HG03558 (cell line): ENCODE measurements at regions not wholly inside any gene's neighbourhood (a gene's known extent, or its start where the extent isn't known, plus 50 kb on each side); places are given as distances from the start of the nearest gene placed in this dataset.

Source experiments
- ATAC-seq: cut with Tn5 transposase; IDR thresholded peaks from one replicate; pipeline ENCODE4 v1.9.1; 2021; ENCODE audit warnings: moderate number of reproducible peaks; ENCODE audit not compliant: unreplicated experiment; ENCODE audit errors: extremely low read depth

DNA sequence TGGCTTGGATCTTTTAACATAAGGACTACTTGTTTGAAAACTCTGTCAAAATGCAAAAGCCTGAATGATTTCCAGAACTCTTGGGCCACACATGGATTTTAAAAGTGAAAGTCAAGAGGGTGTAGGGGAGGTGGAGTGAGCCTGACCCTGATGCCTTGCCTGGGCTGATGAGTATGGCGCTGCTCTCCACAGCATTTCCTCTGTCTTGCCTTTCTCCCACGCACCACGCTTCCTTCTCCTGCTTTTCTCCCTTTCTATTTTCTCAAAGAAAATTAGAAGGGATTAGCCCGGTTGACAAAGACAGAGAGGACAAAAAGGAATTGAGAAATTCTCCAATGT, 207.0 kb upstream of the CCDC68 start:
- ATAC-seq = no peak

- no peak for ATAC-seq
Observed at GRCh38 chr18:55163550-55163949, 204.3 kb upstream of the CCDC68 start.

- ATAC-seq = no peak
Observed at GRCh38 chr18:55161916-55162315, 202.7 kb upstream of the CCDC68 start.

DNA sequence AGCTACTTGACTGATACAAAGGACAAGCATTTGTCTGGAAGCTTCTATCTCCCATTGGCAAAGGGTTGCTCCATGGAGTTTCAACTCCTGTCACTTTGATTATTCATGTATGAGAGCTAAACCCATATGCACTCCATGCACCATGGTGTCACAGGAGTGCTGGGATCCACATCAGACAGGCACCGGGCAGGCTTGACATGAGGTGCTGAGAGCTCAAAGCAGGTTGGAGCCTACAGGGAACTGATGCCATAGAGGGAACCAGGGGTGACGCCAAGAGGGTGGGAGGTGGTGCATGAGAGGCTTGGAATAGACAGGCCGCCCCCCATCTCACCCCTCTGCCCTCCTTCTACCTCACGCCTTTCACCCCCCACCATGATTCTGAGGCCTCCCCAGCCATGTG, 199.8 kb upstream of the CCDC68 start:
- ATAC-seq = no peak

GRCh38 chr18:55158570-55158969, 199.3 kb upstream of the CCDC68 start:
- no peak for ATAC-seq

- no peak for ATAC-seq
Observed at GRCh38 chr18:55153346-55153745, 194.1 kb upstream of the CCDC68 start.

GRCh38 chr18:55152801-55153200, 193.5 kb upstream of the CCDC68 start:
- ATAC-seq = no peak

DNA sequence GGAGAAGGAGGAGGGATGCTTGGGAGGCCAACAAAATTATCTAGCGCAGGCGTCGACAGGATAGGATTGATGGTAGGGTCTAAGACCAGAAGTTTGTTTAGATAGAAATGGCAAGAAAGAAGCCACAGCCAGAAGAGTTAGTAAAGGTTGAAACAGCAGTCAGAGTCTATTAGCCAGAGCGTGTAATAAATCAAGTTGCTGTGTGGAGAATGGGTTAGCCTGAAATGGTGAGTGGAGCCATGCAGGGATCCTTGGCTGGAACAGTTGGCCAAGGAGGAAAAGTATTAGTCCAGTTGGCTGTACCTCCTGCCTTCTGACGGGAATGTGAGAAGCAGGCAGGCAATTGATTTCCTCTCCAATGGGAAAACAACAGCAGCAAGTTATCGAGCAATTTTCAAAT, 190.7 kb upstream of the CCDC68 start:
- ATAC-seq = no peak

DNA sequence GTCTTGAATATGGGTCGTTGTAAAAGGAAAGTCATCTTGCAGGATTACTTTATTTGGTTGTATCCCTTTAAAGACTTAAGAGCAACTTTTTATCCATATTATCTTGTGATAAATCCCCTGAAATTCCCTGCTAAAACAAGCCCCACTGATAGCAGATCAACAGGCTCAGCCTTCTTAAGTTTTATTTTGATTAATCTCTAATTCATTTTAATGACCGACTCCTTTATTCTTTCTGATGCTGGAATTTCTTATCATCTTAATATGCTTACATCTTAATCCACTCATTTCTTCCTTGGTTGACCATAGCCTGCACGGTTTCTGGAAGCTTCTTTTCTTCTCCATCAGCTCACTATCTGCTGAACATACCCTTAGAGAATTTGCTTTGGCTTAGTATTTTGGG, 188.5 kb upstream of the CCDC68 start:
- ATAC-seq = no peak

DNA sequence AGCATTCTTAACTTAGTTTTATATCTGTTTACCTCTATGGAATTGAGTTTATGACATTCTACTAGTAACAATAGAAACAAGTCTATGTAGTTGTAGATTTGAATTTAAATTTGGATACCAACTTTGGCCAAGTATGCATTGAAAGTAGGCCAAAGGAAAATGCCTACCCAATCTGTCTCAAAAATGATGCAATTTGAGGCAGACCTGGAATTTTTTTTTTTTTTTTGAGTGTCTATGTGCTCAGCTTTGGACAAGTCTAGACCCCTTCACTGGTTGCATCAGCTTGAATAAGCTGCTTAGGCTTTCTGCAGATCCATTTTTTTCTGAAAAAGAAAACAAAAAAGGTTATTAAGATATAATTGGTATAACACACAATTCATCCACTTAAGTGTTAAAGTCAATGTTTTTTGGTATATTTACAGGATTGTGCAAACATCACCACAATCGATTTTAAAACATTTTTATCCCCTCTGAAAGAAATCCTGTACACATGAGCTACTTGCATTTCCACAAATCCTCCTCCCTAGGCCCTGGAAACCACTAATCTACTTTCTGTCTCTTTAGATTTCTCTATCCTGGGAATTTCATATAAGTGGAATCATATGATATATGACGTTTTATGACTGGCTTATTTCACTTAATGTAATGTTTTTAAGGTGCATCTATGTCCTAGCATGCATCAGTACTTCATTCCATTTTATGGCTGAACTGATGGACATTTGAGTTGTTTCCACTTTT, 185.1 kb upstream of the CCDC68 start:
- no peak for ATAC-seq

DNA sequence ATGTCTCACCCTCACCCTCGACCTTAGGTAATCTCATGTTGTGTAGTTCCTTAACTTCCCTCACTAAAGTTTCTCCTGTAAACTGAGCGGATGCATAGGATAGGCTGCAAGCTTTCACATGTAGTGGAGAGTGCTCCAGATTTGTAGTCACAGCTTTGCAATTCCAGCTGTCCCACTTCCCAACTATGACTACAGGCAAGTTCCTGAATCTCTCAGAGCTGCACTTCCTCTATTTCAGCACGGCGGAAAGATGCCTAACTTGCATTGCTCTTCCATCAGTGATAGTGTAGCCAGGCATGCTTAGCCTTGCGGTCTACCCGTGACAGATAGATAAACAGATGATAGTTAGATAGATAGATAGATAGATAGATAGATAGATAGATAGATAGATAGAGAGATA, 183.1 kb upstream of the CCDC68 start:
- ATAC-seq = no peak

GRCh38 chr18:55141318-55141717, 182.1 kb upstream of the CCDC68 start:
- no peak for ATAC-seq

GRCh38 chr18:55139836-55140235, 180.6 kb upstream of the CCDC68 start:
- ATAC-seq = no peak

- ATAC-seq = no peak
Observed at GRCh38 chr18:55139307-55139706, 180.0 kb upstream of the CCDC68 start.

DNA sequence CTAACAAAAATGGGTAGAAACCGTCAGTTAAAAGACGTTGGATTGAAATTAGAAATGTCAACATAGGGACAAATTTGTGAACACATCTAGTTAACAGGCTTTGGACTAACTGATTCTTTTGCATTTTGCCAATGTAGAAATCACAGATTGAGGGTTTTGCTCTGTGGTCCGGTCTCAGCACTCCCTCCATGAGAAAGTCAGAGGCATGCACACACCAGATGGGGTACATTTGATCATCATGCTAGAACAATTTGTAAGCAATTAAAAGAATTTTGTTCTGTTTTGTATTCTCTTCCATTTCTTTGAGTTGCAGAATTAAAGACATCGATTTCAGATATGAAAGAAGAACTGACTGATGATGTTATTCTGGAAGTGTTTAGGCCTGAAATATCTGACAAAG, 179.1 kb upstream of the CCDC68 start:
- no peak for ATAC-seq

DNA sequence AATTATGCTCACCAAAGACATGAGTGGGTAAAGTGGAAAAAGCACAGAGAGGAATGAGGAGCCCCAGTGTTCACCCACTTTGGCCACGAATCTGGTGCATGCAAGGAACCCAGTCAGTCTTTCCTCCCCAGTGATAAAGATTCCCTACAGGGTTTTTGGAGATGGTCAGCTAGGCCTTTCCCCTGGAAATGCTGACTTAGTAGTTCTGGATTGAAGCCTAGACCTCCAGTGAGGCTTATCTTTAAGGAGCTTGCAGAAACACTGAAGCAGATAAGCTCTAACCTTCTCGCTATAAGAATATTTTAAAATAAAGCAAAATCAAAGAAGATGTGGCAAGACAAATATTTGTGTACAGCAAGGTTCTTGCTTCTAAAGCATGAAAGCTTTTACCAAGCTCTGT, 178.3 kb upstream of the CCDC68 start:
- no peak for ATAC-seq

GRCh38 chr18:55136864-55137263, 177.6 kb upstream of the CCDC68 start:
- no peak for ATAC-seq

- no peak for ATAC-seq
Observed at GRCh38 chr18:55136258-55136657, 177.0 kb upstream of the CCDC68 start.

- ATAC-seq = no peak
Observed at GRCh38 chr18:55133378-55133777, 174.1 kb upstream of the CCDC68 start.

- ATAC-seq = no peak
Observed at GRCh38 chr18:55128437-55128836, 169.2 kb upstream of the CCDC68 start.

DNA sequence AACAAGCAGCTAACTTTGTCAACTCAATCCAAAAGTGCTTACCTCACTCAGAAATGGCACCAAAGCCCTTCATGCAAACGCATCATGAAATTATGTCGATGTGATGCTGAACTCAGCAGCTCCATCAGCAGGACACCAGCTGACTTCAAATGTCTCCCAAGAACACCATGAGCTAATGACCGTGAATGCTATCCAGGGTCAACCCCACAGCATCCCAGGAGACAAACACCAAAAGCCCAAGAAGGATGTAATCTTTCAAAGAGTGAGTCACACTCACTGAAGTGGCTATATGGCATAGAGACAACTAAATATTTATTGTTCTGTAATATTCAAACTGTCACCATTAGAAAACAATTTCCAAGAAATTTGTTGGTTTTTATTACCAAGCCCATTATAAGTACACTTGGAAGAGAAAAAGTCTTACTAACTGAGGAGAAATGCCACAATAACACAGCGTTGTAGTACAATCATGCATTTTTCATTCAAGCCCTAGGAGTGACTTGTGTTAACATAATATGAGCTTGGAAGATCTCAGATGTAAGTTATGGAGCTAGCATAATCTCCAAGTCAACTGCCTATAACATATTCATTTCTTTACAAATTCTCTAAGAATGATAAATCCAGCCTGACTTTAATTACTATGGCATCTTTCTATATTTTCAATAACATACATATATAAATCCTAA, 165.0 kb upstream of the CCDC68 start:
- ATAC-seq = no peak

- ATAC-seq = no peak
Observed at GRCh38 chr18:55123361-55123760, 164.1 kb upstream of the CCDC68 start.
